NCI-H187 treated with DMSO at 0.1 percent for 48 hours (cell line): ENCODE measurements at regions not wholly inside any gene's neighbourhood (a gene's known extent, or its start where the extent isn't known, plus 50 kb on each side); places are given as distances from the start of the nearest gene placed in this dataset.

ENCODE experiments used
- DNase-seq: peaks from one replicate; lab custom pipeline; 2025; lab: John Stamatoyannopoulos, UW

GRCh38 chr7:46879783-46880182, 702.1 kb downstream of the TNS3 start:
- DNase-seq, result no peak

- no peak for DNase-seq
These were observed 710.4 kb downstream of the TNS3 start for GRCh38 chr7:46871516-46871915.

GRCh38 chr7:46864716-46865115, 717.2 kb downstream of the TNS3 start:
- DNase-seq, result no peak

GRCh38 chr7:46859963-46860475, 721.9 kb downstream of the TNS3 start:
- no peak for DNase-seq

- no peak for DNase-seq
These were observed 726.1 kb downstream of the TNS3 start for GRCh38 chr7:46855851-46856250.

- no peak for DNase-seq
These were observed 726.9 kb downstream of the TNS3 start for GRCh38 chr7:46854958-46855473.

GRCh38 chr7:46853451-46853850, 728.5 kb downstream of the TNS3 start:
- no peak for DNase-seq

GRCh38 chr7:46852795-46853194, 729.1 kb downstream of the TNS3 start:
- DNase-seq, result no peak

GRCh38 chr7:46850563-46851330, 731.2 kb downstream of the TNS3 start:
- no peak for DNase-seq

GRCh38 chr7:46848944-46849343, 733.0 kb downstream of the TNS3 start:
- DNase-seq, result no peak

GRCh38 chr7:46848311-46848710, 733.6 kb downstream of the TNS3 start:
- DNase-seq, result no peak

GRCh38 chr7:46847126-46847525, 734.8 kb downstream of the TNS3 start:
- DNase-seq, result no peak

GRCh38 chr7:46844486-46844885, 737.4 kb downstream of the TNS3 start:
- no peak for DNase-seq

GRCh38 chr7:46841248-46841647, 740.7 kb downstream of the TNS3 start:
- no peak for DNase-seq

- DNase-seq, result no peak
These were observed 742.3 kb downstream of the TNS3 start for GRCh38 chr7:46839651-46840050.

GRCh38 chr7:46838463-46838862, 743.4 kb downstream of the TNS3 start:
- no peak for DNase-seq

- DNase-seq, result no peak
These were observed 746.4 kb downstream of the TNS3 start for GRCh38 chr7:46835556-46835955.

GRCh38 chr7:46834921-46835320, 747.0 kb downstream of the TNS3 start:
- DNase-seq, result no peak

GRCh38 chr7:46833197-46833596, 748.7 kb downstream of the TNS3 start:
- DNase-seq, result no peak

- DNase-seq, result no peak
These were observed 749.8 kb downstream of the TNS3 start for GRCh38 chr7:46832136-46832535.

GRCh38 chr7:46819819-46820218, 762.1 kb downstream of the TNS3 start:
- no peak for DNase-seq

- DNase-seq, result no peak
These were observed 767.2 kb downstream of the TNS3 start for GRCh38 chr7:46814516-46815250.

GRCh38 chr7:46812101-46812675, 769.7 kb downstream of the TNS3 start:
- no peak for DNase-seq
